ENCODE measurements at regions not wholly inside any gene's neighbourhood (a gene's known extent, or its start where the extent isn't known, plus 50 kb on each side); places are given as distances from the start of the nearest gene placed in this dataset.

DNA sequence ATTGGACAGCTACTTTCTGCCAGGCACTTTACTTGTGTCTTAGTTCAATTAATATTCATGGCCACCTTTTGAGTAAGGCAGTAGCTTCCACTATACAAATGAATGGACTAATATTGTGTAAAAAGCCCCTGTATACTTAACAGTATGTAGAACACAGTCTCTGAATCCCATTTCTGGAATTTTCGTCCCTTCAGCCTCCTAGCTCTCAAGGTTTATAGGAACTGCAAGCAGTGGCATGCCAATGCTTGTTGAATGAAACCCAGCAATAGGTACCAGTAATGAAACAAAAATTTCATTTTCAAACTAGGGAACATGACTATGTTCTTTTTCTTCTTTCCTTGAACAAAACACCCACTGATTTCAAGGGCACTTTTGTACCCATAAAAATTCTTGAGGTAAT lies 361.6 kb downstream of the TDRD3 start:
- TF ChIP-seq, protein P1, sequence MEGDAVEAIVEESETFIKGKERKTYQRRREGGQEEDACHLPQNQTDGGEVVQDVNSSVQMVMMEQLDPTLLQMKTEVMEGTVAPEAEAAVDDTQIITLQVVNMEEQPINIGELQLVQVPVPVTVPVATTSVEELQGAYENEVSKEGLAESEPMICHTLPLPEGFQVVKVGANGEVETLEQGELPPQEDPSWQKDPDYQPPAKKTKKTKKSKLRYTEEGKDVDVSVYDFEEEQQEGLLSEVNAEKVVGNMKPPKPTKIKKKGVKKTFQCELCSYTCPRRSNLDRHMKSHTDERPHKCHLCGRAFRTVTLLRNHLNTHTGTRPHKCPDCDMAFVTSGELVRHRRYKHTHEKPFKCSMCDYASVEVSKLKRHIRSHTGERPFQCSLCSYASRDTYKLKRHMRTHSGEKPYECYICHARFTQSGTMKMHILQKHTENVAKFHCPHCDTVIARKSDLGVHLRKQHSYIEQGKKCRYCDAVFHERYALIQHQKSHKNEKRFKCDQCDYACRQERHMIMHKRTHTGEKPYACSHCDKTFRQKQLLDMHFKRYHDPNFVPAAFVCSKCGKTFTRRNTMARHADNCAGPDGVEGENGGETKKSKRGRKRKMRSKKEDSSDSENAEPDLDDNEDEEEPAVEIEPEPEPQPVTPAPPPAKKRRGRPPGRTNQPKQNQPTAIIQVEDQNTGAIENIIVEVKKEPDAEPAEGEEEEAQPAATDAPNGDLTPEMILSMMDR (conservative IDR thresholded peaks at IDR 0.05; ENCODE audit: control insufficient read depth, insufficient read depth, low read depth, low read length), result no peak

DNA sequence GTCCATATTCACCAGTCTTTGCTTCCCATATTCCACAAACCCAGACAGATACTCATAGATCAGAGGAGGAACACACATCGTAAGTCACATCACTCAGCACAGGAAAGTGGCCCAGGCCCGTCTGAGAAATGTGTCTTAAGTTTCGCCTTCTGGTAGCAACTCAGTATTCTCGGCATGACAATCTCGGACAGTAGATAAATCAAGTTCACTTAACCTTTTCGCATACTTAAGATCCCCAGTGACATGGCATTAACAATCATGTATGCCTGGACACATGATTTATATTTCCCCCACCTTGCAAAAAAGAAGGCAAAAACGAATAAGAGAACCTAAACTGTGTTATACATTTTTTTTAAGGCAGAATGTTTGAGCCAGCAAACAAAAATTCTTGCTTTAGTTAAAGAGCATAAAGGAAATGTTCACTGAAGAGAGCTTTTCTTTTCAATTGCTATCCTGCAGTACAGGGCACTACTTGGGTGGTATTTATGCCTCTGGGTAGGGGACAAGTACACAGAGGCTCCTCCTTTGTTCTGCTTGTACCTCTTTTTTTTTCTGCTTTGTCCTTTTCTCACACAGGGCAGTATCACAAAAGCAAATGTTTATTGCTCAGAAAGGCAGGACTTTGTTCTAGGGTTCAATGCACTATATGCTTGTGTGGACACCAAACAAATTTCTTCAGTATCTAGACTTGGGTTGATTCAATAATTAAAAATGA lies 360.6 kb downstream of the TDRD3 start:
- TF ChIP-seq, protein P1 (conservative IDR thresholded peaks at IDR 0.05; ENCODE audit: control insufficient read depth, insufficient read depth, low read depth, low read length), result no peak
- DNase-seq (ENCODE audit: low read depth), result no peak
- H3K4me3 ChIP-seq (ENCODE audit: control insufficient read depth, low read depth, low read length), result no peak overlapping the region

More for the DNA sequence above, 361.6 kb downstream of the TDRD3 start:
- no peak overlapping the region for H3K4me3 ChIP-seq (ENCODE audit: control insufficient read depth, low read depth, low read length)
- DNase-seq (ENCODE audit: low read depth), result no peak

DNA sequence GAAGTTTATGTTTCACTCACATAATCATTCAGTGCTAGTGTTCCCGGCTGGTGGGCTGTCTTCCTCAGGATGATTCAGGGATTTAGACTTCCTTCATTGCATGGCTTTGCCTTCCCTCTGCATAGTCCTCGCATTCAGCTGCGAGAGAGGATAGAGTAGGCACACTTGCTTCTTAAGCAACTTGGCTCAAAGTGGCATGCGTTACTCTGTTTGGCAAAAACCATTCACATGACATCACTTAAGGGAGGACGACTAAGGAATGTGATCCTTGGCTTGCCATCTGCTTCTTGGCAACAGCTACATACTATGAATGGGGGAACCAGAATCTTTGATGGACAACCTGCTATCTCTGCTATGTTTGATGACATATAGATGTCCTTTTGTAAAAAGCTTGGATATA lies 359.3 kb downstream of the TDRD3 start:
- TF ChIP-seq, protein P1 (conservative IDR thresholded peaks at IDR 0.05; ENCODE audit: control insufficient read depth, insufficient read depth, low read depth, low read length), result no peak
- no peak for DNase-seq (ENCODE audit: low read depth)
- H3K4me3 ChIP-seq (ENCODE audit: control insufficient read depth, low read depth, low read length), result no peak overlapping the region

DNA sequence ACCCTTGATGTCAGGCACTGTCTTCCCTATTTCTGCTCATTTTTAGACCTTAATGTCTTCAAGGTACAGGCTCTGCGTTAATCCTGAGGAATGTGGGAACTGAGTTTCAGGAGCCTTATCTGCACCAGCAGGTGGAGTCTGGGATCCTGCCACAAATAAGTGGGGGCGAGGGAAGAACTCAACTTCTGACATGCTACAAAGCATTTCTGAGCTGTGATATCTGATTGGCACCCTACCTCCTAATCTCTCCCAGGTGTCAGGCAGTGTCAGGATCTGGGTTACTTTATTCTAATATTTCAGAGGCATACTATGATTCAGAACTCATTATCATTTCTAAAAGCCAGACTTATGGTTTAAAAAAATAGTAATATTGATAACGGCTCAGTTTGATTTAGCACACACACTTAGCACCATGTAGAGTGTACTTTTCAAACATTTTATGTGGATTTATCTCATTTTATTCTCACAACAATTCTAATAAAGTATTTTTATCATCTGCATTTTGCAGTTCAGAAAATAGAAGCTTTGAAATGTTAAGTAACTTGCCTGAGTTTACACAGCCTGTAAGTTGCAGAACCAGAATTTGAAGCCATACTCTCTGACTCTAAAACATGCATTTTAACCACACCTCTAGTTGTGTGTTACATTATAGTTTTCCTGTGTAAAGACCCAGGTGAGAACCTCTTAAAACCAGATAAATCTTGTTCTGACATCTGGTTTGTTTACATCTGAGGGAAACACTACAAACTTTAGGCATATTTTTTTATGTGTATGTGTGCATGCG lies 358.6 kb downstream of the TDRD3 start:
- TF ChIP-seq, protein P1 (conservative IDR thresholded peaks at IDR 0.05; ENCODE audit: control insufficient read depth, insufficient read depth, low read depth, low read length), result no peak
- no peak for DNase-seq (ENCODE audit: low read depth)
- no peak overlapping the region for H3K4me3 ChIP-seq (ENCODE audit: control insufficient read depth, low read depth, low read length)

DNA sequence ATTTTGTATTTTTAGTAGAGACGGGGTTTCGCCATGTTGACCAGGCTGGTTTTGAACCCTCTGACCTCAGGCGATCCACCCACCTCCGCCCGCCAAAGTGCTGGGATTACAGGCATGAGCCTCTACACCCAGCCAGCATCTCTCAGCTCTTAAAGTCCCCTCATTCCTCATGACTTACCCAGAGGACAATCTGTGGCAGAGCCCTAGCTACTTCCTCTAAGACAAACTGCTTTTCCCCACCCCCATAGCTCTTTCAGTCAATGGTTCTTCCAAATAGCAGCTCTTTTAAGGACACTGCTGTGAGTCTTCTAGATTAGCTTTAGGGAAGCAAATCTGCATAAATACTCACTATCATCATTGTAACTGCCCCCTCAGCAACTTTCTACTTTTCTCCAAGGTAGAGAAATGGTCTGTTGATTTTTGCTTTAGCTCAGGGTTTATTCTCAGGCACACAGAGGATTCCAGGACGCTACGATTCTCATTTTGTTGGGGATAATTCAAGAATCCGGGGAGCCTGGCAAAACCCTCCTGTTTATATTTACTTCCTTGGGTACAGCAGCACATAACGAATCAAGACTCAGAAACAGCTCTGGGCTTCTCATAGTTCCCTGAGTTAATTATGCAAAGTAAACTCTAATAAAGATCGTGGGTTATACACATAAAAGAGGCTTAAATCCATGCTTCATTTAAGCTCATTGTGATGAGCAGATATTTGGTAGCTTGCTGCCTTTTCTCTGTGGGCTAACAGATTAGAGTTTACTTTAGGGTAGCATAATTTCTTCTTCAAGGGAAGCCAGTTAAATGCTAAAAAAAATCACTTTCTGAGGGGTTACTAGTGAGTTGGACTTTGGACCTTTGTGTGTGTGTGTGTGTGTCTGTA lies 357.4 kb downstream of the TDRD3 start:
- no peak overlapping the region for H3K4me3 ChIP-seq (ENCODE audit: control insufficient read depth, low read depth, low read length)
- DNase-seq (ENCODE audit: low read depth), result no peak
- TF ChIP-seq, protein P1 (conservative IDR thresholded peaks at IDR 0.05; ENCODE audit: control insufficient read depth, insufficient read depth, low read depth, low read length), result no peak

DNA sequence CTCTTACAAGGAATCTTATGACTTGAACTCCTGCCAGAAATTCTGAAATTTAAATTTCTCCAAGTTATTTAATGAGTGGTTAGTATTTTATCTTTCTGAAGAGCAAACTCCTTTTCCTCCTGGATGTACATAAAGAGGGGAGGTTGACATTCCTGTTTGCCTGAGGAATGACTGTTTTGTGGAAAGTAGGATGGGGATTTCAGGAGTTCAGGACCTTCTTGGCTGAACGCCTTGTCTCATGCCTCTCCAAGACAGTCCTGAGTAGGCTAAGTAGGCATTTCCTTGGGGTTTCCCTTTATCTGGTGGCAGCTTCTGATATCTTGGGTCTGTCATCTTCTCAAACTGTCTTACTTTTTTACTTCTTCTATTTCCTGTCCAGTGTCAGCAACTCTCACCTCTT lies 356.6 kb downstream of the TDRD3 start:
- no peak overlapping the region for H3K4me3 ChIP-seq (ENCODE audit: control insufficient read depth, low read depth, low read length)
- no peak for DNase-seq (ENCODE audit: low read depth)
- TF ChIP-seq, protein P1 (conservative IDR thresholded peaks at IDR 0.05; ENCODE audit: control insufficient read depth, insufficient read depth, low read depth, low read length), result no peak
